Germinal center (tissue), 1 donor: ENCODE measurements at regions not wholly inside any gene's neighbourhood (a gene's known extent, or its start where the extent isn't known, plus 50 kb on each side); places are given as distances from the start of the nearest gene placed in this dataset.

Experiments
- DNase-seq: peaks from one replicate; pipeline ENCODE4 v3.0.0; 2012; ENCODE audit warnings: mixed read lengths, low spot score

- no peak for DNase-seq
Observed at GRCh38 chr18:49658823-49659404, 97.1 kb downstream of the LIPG start.

DNA sequence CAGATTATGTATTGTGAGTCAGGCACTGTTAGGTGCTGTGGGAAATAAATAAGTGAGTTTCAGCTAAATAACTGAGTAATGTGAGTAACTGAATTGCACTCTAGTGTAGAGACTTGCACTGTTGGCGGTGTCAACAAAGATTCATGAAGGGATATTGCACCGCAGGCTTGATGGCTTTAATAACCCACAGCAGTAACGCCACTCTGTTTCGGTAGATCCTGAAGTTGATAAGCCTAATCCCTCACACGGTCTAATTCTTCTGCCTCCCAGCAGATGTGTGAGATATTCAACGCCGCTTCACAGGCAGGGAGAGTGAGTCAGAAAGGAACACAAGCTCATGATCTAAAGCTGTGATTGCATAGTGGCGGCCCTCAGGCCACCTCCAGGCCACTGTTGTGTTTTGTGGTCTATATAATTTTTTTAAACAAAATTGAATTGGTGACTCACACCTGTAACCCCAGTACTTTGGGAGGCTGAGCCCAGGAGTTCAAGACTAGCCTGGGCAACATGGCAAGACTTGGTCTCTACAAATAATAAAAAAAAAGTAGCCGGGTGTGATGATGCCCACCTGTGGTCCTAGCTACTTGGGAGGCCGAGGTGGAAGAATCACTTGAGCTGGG, 94.3 kb downstream of the LIPG start:
- DNase-seq: no peak

DNA sequence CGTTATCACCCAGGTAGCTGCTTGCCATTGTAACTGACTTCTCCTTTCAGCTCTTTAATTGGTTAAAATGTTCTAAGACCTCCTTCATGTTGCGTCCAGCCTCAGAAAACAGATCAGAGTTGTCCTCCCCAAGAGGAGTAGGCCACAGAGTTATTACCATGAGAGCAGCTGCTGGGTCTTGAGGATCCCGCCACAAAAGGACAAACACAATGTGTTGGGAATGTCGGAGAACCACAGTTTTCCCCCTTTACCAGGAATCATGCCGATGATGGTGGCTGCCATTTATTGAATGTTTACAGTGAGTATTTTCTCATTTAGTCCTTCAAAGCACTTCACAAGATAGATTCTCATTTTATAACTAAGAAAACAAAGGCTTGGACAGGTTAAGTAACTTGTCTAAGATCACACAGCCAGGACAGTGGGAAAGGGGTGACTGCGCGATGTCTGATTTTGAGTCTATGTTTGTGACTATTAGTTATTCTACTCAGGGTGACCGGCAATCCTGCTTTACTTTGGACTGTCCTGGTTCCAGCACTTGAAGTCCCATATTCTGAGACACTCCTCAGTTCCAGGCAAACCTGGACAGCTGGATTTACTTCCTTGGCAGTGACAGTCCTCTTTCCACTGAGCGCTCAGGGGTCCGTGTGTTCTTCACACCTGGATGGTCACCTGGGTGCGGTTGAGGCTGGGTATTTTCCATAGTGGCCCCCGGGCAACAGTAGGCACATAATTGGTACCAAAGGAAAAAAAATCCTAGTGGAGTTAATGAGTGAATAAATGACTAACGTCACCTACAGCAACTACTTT, 93.6 kb downstream of the LIPG start:
- no peak for DNase-seq

DNA sequence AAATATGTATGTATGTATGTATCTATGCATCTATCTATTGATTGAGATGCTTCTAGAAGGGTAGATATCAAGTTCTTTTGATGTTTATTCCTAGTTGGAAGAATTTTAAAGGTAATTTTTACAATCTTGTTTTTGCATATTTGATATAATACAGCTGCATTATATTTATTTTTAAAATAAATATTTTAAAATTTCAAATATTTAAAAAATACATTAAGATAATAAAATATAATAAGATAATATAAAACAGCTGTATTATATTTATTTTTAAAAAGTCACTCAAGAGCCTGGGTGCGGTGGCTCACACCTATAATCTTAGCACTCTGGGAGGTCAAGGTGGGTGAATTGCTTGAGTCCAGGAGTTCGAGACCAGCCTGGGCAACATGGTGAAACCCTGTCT, 92.5 kb downstream of the LIPG start:
- DNase-seq: no peak

- no peak for DNase-seq
Observed at GRCh38 chr18:49652881-49653724, 91.2 kb downstream of the LIPG start.

DNA sequence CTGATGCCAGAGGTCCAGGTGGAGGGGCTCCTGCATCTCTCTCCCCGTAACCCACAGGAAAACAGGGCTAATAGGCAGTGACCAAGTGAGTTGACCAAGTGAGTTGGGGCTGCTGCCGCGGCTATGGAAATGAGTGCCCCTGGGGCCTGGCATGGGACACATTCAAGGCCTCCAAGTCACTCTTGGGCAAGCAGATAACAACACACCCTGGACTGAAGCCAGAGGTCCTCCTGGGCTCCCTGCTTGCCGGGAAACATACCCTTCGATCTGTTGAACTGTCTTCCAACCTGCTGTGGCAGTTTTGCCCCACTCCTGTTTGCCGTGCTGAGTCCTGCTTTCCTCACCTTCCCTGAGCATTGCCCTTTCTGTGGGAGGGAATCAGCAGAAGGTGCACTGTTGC, 89.2 kb downstream of the LIPG start:
- DNase-seq: no peak

DNA sequence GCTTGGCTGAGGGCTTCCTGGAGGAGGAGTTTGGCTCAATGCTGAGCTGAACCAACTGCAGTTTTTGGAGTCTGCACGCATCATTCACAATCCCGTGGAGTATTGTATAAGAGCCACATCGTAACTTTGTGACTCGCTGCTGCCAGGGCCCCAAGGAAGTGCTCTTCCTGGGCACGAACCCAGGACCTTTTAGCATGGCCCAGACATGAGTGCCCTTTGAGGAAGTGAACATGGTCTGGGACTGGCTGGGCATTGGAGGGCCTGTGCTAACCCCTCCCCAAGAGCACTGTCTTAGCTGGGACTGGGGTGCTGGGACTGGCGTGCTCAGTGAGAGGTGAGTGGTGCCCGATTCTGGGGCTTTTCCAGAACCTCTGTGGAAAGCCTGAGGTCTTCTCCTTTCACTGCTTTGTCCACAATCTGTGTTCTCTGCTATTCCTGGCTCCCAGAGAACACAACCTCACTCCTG, 88.6 kb downstream of the LIPG start:
- DNase-seq: no peak

DNA sequence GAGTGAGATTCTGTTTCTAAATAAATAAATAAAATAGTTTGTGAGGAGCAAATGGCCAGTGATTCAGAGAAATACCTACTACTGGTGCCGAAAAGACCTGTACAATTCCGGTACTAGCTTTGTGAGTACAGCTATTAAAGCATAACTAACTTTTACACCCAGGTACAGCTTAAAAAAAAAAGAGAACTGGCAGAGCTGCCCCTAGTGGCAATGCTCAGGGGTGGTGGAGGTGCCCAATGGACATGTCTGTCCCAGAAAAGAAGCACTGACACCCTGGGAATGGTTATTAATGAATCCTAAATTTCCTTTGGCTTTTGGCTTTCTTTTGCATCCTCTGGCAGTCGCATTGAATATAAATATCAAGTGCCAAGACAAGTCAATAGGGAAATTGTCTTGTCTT, 87.0 kb downstream of the LIPG start:
- DNase-seq: no peak
